ENCODE measurements at regions not wholly inside any gene's neighbourhood (a gene's known extent, or its start where the extent isn't known, plus 50 kb on each side); places are given as distances from the start of the nearest gene placed in this dataset.
"Not testable (repeated sequence)": the region's sequence is repeated elsewhere in the genome, so short reads cannot be mapped to it uniquely, and the experiment has no call there.

DNA sequence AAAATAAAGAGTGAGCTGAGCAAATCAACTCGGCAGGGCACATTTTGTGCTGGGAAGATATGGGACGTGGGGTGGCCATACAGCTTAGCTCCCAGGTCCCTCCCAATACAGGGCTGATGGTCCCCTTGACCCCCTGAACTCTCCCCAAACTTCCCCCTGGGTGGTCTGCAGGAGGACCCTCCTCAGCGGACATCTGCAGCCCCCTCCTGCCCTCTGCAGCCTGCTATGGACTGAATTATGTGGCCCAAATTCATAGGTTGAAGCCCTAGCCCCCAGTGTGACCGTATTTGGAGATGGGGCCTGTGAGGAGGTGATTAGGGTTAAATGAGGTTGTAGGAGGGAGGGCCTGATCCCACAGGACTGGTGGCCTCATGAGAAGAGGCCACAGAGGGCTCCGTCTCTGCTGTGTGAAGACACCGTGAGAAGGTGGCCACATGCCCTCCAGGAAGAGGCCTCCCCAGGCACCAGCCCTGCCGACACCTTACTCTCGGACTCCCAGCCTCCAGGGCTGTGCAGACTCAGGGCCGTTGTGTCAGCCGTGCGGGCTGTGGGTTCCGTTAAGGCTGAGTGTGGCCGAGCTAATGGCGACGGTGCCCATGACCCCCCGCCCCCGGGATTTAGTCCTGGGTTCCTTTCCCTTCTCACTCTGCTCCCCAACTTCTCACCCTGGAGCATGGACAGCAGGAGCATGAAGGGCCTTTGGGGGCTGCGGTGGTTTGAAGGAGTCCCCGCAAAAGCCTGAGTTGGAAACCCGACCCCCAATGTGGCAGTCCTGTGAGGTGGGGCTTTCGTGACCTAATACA lies 1042.8 kb downstream of the BRD1 start:
- no peak for DNase-seq (ENCODE audit: low spot score)

DNA sequence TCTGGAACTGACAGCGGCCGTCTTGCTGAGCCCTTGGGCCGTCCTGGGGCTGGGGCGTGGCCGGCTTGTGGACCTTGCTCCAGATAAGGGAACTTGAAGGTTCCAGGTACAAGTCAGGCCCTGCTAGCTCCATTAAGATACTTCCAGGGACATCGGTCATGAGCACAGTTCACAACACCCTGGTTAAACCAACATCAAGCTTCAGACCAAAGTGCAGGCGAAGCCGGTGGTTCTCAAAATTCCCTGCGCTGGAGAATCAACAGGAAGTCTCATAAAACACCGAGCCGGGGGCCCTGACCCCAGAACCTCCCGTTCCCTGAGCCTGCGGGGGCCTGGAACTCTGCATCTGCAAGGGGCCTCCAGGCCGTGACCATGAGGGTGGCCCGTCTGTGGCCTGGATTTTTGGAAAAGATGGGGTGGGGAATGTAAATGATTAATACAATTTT lies 1043.8 kb downstream of the BRD1 start:
- DNase-seq (ENCODE audit: low spot score), result no peak

DNA sequence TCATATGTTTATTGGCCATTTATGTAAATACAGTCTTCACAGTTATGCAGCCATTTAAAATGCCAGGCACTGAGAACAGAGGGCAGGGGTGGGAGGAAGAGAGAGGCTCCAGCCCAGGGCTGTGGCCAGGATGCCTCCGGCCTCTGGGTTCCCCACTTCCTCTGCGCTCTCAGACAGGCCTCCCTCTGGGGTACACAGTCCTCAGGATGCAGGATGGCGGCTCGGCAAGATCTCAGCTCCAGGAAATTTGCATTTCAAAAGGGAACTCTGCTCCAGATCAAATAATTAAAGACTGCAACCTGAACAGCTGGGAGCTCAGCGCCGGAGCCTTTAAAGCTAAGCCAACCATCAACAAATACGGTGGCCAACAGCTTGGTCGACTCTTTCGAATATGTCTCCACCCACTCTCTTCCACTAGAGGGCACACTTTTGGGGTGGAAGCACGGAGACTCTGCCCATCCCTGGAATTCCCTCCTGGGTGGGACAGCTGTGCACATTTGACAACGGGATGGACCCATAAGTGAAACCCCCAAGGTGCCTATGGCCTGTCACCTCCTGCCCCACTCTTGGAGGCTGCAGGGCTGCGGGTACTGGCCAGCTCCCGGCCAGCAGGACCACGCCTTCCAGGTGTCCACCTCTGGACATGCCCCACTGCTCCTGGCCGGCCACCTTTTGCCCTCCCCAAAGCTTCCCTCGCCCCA lies 1044.7 kb downstream of the BRD1 start:
- DNase-seq (ENCODE audit: low spot score), result peak; percentile 74

DNA sequence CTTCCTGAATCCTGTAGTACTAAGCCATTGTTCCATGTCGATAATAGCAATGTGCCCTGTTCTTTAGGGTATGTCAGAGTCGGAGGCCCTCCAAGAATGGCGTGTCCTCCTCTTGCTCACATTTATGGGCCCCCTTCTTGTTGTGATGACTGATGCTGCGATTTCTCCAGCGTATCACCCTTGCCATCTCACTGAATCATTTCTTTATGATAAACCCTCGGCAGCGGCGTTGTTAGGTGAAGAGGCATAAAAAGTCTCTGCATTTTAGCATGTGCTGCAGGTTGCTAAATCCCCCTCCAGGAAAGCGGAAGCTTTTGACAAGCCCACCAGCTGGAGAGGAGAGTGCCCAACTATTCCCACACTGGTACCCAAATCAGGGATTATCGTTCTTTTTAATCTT lies 1045.3 kb downstream of the BRD1 start:
- no peak for DNase-seq (ENCODE audit: low spot score)

DNA sequence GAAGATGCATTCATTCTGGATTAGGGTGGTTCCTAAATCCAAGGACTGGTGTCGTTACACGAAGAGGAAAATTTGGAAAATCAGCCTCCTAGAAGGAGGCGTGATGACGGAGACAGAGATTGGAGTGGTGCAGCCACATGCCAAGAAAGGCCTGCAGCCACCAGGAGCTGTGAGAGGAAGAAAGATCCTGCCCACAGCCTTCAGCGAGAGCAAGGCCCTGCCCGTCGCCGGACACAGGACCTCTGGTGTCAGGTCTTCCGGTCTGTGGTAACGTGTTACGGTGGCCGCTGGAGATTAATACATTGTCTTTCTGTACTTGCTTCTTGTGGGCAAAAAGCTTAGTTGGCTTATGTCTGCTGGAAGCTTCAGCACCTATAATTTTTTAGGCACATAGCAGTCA lies 1045.8 kb downstream of the BRD1 start:
- no peak for DNase-seq (ENCODE audit: low spot score)

DNA sequence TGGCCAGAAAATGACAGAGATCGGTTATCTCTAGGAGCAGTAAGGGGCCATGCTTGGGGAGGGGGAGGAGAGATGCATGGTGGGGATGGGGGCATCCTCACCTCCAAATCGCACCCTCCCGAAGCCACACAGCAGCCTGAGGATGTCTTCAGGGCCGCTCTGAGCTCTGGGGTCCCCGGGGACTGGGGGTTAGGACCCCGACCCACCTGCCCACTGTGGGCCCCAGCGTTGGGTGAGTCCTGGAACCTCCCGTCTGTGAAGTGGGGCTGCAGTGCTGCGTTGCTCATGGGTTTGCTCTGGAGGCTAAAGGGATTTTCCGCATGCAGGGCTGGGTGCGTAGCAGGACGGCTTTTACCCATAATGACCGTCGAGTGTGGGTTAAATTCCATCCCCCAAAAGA lies 1046.3 kb downstream of the BRD1 start:
- no peak for DNase-seq (ENCODE audit: low spot score)

DNA sequence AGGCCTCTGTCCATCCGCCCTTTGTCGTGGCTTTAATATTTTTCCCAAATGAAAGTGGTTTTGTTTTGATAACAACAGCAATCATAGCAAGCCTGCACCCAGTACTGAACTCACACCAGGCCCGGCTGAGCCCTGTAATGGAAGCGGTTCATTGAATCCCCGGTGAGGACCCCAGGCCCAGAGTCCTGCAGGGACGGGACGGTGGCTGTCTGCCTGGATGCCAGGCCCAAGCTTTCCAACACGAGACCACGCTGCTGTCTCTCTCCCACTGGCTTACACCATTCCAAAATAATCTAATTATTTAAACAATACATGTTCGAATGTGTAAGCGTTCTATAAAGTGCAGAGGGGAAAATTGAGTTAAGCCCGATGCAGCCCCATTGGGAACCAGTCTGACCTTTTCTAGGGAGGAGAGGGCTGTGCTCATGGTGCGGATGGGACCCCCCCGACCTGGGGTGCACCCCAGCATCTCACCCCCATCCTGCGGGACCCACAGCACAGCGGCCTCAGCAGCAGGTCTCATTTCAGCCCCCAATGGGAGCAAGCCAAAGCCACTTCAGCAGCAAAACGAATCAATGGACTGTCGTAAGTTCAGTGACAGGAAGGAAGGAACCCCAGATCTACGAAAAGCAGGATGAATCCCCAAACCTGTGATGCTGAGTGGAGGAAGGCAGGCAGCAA lies 1046.9 kb downstream of the BRD1 start:
- no peak for DNase-seq (ENCODE audit: low spot score)

DNA sequence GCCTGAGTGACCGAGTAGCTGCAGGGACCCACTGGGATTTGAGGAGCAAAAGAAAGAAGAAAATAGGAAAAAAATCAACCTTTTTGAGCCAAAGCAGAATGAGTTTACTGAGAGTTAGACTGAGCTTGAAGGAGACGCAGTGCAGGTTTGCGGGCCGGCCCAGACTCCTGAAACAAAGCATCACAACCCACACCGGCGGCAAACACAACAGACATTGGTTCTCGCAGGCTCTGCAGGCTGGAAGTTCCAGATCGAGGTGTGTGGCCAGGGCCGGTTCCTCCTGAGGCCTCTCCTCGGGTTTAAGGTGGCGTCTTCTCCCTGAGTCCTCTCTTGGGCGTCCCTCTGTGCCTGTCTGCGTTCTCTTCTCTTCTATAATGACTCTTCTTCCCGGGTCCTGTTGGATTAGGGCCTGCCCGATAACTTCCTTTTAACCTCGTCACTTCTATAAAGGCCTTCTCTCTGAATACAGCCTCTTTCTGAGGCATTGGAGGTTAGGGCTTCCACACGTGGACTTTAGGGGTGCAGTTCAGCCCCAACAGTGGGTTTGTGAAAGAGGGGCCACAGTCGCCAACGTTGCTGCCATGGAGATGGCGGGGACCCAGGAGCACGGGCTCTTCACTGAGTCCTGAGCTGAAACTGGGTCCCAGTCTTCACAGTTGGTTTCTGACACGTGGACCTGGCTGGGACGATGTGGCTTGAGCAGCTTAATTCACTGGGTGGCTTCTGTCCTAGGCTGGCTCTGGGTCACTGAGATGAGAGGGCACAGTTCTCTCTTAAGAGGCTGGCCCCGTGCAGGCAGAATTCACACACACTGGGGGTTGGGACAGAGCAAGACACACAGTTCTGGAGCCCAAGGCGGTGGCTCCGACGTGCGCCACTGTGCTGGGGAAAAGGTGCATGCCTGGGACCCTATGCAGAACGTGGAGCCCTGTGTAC lies 1047.7 kb downstream of the BRD1 start:
- no peak for DNase-seq (ENCODE audit: low spot score)

DNA sequence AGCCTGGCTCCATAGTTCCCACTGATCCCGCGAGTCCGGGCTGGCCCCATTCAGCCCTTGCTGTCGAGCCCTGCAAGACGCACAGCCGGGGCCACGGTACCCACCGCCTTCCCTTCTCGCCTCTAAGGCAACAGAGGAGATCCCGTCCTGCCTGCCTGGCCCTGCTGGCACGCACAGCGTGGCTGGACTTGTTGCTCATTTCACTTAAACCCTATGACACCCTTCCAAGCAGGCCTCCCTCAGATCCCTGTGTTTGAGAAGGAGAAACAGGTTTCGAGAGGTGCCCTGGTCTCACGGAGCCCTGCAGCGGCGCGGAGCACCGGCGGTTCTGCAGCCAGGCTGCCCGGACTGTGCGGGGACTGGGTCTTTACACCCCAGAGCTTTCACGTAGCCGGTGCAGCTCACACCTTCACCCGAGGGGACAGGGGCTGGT lies 1048.4 kb downstream of the BRD1 start:
- DNase-seq (ENCODE audit: low spot score), result no peak

DNA sequence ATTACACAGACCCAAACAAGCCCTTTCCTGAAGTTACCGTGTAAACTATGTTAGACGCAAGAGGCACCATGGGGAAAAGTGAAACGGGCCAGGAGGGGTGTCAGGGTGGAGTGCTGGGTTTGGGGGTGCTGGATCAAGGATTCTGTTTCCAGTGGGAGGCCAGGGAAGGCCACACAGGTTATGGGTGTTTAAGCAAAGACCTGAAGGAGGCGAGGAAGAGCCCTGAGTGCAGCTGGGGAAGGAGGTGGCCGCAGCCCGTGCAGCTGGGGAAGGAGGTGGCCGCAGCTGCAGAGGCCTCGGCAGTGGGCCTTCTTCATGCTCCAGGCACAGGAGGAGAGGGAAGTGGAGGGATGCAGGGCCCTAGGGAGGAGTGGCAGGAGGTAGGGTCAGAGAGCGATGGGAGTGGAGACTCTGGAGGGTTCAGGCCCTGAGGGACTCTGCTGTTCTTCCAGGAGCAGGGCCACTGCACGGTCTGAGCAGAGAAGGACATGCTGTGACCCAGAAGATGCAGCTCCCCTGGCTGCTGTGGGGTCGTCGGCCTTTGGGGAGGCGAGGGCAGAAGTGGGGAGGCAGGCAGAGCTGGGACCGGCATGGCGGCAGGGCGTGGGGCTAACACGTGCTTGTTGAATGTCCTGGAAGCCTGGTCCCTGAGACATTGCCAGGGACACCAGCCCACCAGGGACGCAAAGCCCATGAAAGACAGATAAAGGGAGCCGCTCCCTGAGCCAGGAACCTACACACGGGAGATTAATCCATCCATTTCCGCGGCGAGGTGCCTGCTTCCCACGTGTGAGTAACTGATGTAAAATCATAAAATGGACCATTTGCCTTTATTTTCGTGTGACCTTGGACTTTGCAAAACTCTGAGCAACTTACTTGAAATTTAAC lies 1049.1 kb downstream of the BRD1 start:
- no peak for DNase-seq (ENCODE audit: low spot score)

DNA sequence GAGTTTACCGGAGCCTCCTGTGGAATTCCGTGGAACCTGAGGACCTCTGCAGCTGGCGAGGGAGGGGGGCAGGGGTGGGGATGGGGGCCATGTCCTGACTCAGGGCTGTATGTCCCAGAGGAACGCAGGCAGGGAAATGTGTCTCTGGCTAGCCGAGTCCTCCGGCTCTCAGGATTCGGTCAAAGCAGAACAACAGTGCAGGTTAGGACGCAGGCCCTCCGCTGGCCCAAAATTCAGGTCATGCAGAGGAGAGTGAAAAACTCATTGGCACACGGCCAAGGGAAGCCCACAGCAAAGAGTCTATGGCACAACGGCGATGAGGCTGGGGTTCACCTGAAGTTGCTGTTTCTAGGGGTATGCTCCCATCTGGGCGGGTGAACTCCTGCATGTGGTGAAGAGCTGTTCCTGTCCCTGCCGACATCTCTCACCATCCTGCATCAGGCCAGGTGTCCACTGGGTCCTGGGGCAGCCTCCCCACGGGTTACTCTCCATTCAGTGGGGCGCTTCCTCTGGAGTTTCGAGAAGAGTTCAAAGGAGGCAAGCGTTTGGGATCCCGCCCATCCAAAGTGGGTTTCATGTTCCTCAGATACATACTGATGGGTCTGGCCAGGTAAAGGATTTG lies 1055.3 kb downstream of the BRD1 start:
- no peak for DNase-seq (ENCODE audit: low spot score)

DNA sequence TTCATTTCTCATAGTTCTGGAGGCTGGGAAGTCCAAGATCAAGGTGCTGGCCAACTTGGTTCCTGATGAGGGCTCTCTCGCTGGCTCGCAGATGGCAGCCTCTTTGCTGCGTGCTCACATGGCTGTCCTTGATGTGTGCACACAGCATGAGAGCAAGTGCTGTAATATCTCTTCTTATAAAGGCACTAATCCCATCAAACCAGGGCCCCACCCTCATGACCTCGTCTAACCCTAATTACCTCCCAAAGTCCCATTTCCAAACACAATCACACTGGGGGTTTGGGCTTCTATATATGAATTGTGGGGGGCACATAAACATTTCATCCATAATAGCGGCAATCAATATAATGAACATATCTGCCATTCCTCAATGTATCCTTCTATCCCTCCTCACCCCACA lies 1062.1 kb downstream of the BRD1 start:
- no peak for DNase-seq (ENCODE audit: low spot score)

DNA sequence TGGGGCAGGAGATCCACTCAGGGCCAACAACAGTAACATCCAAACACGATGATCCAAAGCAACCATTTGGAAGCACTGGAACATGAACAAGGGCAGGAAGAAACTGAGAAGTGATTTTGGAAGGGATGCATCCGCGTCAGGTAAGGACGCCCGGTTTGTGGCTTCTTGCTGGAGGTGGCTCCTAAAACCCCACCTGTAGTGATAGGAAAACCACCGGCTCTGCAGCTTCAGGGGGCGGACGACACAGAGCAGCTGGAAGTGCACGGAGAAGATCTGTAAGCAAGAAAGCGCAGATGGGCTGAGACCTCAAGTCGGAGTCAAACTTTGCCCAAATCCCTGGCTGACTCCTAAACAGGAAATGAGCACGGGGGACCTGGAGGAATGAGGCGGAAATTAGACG lies 1066.1 kb downstream of the BRD1 start:
- no peak for DNase-seq (ENCODE audit: low spot score)

DNA sequence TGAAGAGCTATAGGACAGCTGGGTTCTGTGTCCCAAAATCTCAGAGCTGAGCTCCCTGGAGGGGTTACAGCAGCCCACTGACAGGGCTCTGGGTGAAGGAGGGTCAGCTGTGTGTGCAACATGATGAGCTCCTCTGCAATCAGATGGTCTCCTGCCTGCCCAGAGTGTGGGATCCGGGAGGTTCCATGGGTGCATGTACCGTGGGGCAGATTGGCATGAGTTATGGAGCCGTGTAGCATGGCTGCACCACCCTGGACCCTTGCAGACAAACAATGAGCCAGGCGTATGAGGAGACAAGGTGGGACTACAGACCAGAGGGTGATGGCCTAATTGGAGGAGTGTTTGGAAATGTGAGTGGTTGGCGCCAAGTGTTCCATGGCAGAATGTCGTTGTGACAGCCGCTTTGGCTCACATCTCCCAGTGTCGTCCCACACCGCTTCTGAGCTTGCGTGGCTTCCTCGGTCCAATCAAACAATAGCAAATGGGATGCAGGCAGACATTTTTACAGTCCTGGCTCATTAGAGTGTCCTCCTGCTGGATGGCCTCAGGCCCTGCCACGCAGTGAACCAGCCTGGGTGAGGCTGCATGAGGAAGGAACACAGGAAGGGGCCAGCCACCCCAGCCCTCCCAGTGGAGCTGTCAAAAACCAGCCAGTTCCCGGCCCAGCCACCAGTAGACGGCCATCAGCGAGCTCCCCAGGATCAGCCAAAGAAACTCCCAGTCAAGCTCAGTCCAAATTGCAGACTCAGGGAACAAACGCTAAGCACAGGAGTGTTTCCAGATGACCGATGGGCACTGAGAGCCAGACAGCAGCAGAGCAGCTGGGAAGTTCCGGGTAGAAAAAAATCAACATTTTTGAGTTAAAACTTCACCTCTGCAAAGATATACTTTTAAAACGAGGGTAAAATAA lies 1066.9 kb downstream of the BRD1 start:
- no peak for DNase-seq (ENCODE audit: low spot score)

DNA sequence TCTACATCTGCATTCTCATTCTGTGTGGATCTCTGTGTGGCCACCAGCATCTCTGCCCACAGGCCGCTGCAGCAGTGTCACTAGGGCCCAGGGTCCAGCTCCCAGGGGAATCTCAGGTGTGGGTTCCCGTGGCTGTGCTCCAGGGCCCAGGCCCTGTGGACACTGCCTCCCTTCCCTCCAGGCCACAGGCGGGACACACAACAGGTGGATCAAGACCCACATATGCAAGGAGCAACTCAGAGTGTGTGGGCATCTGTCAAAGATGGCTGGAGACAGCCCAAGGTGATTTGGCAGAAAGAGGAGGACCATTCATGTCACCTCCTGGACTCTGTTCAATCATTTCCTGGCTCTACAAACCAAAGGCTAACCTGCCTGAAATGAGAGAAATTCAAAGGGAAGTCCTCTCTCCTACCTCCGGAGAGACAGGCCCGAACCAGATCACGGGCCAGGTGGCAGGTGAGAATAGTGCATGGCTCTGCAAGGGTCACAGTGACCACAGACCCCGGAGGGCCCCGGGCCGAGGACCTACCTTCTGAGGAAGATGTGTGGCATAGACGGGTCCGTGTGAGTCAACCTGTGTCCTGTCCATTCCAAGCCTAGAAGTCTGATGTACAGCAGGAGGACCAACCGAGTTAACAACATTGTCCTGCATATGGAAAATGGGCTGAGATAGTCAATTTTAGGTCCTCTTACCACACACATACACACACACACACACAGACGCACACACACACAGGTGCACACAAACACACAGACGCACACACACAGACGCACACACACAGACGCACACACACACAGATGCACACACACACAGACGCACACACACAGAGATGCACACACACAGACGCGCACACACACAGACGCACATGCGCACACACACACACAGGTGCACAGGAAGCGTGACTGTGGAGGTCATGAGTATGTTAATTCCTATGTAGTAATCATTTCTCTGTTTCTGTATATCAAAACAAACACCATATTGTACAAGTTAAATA lies 1068.5 kb downstream of the BRD1 start:
- DNase-seq (ENCODE audit: low spot score), result no peak

DNA sequence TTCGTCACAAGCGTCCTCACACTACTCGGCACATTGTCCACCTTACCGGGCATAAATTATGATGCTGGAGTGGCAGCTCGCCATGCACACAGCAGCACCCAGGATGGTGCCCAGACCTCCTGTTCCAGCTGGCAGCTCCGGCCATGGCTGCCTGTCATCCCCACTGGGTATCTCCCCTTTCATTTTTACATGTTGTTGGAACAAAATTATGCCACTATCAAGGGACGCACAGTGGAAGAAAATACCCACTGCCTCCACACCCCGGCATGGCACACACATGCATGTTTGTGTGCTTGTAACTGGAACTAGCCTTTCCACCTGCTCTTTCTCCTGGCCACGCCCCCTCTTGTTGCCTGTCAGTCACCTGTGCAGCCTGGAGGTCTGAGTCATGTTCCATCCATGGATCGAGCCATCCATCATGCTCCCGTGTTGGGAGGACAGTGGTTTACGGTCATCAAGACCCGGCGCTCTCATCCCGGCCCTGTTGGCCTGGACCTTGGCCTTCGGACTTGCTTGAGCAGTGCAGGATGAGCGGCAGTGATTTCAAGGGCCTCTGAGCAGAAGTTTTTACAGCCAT lies 1069.6 kb downstream of the BRD1 start:
- DNase-seq (ENCODE audit: low spot score), result no peak

DNA sequence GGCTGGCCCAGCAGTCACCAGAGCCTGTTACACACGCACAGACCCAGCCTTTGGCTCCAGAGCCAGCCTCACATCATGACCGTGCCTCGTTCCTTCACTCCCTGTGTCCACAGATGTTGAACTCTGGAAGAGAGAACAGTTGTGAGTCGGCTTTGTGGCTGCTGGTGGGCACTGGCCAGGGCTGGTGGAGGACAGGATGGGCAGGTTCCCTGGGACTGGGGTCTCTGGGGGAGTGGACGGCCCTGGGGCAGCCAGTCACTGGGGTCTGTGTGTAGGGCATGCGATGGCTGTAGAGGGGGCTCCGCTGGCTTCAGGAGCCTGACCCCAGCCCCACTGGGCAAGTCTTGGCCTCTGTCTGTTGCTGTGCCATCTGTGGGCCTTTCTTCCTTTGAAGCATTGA lies 1070.1 kb downstream of the BRD1 start:
- no peak for DNase-seq (ENCODE audit: low spot score)

DNA sequence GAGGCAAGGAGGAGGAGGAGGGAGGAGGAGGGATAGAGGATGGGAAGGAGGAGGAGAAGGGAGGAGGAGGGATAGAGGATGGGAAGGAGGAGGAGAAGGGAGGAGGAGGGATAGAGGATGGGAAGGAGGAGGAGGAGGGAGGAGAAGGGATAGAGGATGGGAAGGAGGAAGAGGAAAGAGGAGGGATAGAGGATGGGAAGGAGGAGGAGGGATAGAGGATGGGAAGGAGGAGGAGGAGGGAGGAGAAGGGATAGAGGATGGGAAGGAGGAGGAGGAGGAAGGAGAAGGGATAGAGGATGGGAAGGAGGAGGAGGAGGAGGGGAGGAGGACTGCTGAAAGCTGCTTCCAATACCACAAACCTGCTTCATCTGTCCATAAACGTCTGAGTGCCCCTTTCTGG lies 1070.5 kb downstream of the BRD1 start:
- DNase-seq (ENCODE audit: low spot score), result not testable (repeated sequence)

Data from iPS-NIHi11 (cell line).